Posterior cingulate gyrus (tissue), 11 donors: ENCODE measurements at regions not wholly inside any gene's neighbourhood (a gene's known extent, or its start where the extent isn't known, plus 50 kb on each side); places are given as distances from the start of the nearest gene placed in this dataset.

Source experiments
- DNase-seq, 10 donors: peaks; one replicate each; pipeline versions ENCODE4 v3.0.0 to v3.0.0-alpha.2; 2020 to 2021; ENCODE audit warnings: mixed read lengths in 3 of 10
- intact Hi-C: fragments of 100-400 bp; cut with DNase I; formaldehyde crosslinking; loops from one replicate; pipeline ENCODE4 v1.15.1; 2023

- intact Hi-C loops, result no loop called here
- no peak for DNase-seq
Observed at GRCh38 chr12:115474539-115475353, 790.8 kb upstream of the TBX3 start.

- intact Hi-C loops, result no loop called here
- no peak for DNase-seq
Observed at GRCh38 chr12:115473257-115473956, 789.4 kb upstream of the TBX3 start.

- intact Hi-C loops, result no loop called here
- no peak for DNase-seq
Observed at GRCh38 chr12:115472852-115473251, 788.9 kb upstream of the TBX3 start.

GRCh38 chr12:115470977-115471376 lies 787.0 kb upstream of the TBX3 start:
- no peak for DNase-seq

GRCh38 chr12:115470526-115470925 lies 786.6 kb upstream of the TBX3 start:
- intact Hi-C loops, result no loop called here
- no peak for DNase-seq

More at GRCh38 chr12:115470977-115471376, 787.0 kb upstream of the TBX3 start:
- intact Hi-C loops, result no loop called here

GRCh38 chr12:115468087-115468510 lies 784.1 kb upstream of the TBX3 start:
- DNase-seq, result no peak
- intact Hi-C loops, result no loop called here

- intact Hi-C loops, result no loop called here
- DNase-seq, result no peak
Observed at GRCh38 chr12:115467531-115467930, 783.6 kb upstream of the TBX3 start.

- no peak for DNase-seq
- intact Hi-C loops, result no loop called here
Observed at GRCh38 chr12:115466076-115466475, 782.1 kb upstream of the TBX3 start.

GRCh38 chr12:115464661-115465060 lies 780.7 kb upstream of the TBX3 start:
- intact Hi-C loops, result no loop called here
- no peak for DNase-seq

- intact Hi-C loops, result no loop called here
- no peak for DNase-seq
Observed at GRCh38 chr12:115464111-115464581, 780.2 kb upstream of the TBX3 start.

- intact Hi-C loops, result no loop called here
- DNase-seq, result no peak
Observed at GRCh38 chr12:115461401-115461800, 777.4 kb upstream of the TBX3 start.

- DNase-seq, result no peak
- intact Hi-C loops, result no loop called here
Observed at GRCh38 chr12:115457798-115458197, 773.8 kb upstream of the TBX3 start.

- intact Hi-C loops, result no loop called here
- no peak for DNase-seq
Observed at GRCh38 chr12:115456946-115457689, 773.1 kb upstream of the TBX3 start.

GRCh38 chr12:115455268-115455681 lies 771.3 kb upstream of the TBX3 start:
- DNase-seq, result no peak
- intact Hi-C loops, result no loop called here

GRCh38 chr12:115452751-115453281 lies 768.8 kb upstream of the TBX3 start:
- intact Hi-C loops, result no loop called here

GRCh38 chr12:115451780-115452736 lies 768.1 kb upstream of the TBX3 start:
- intact Hi-C loops, result no loop called here
- DNase-seq, result peak in 7 of 10 donors; percentile 15 to 83 (median 41)

More at GRCh38 chr12:115452751-115453281, 768.8 kb upstream of the TBX3 start:
- no peak for DNase-seq

GRCh38 chr12:115451151-115451779 lies 767.3 kb upstream of the TBX3 start:
- intact Hi-C loops, result no loop called here
- no peak for DNase-seq

GRCh38 chr12:115450710-115451109 lies 766.7 kb upstream of the TBX3 start:
- peak in 1 of 10 donors; percentile 81 for DNase-seq
- intact Hi-C loops, result no loop called here

GRCh38 chr12:115450017-115450416 lies 766.0 kb upstream of the TBX3 start:
- DNase-seq, result no peak
- intact Hi-C loops, result no loop called here
